Testis (tissue), 2 donors: ENCODE measurements at regions not wholly inside any gene's neighbourhood (a gene's known extent, or its start where the extent isn't known, plus 50 kb on each side); places are given as distances from the start of the nearest gene placed in this dataset.

Experiments used
- CTCF ChIP-seq, 3 experiments: fragments of 450-650 bp in 2 of 3; fragments of 200-600 bp in 1 of 3; sonication (generic) in 1 of 3; IDR thresholded peaks; one replicate each; pipeline ENCODE4 v1.5.1; 2016 to 2019; ENCODE audit warnings: antibody characterized with exemption in 3 of 3, mild to moderate bottlenecking in 2 of 3, moderate library complexity in 1 of 3
- POLR2A ChIP-seq: fragments of 450-650 bp; IDR thresholded peaks from one replicate; pipeline ENCODE4 v1.6.1; 2017; ENCODE audit warnings: antibody characterized with exemption, mild to moderate bottlenecking, moderate library complexity

DNA sequence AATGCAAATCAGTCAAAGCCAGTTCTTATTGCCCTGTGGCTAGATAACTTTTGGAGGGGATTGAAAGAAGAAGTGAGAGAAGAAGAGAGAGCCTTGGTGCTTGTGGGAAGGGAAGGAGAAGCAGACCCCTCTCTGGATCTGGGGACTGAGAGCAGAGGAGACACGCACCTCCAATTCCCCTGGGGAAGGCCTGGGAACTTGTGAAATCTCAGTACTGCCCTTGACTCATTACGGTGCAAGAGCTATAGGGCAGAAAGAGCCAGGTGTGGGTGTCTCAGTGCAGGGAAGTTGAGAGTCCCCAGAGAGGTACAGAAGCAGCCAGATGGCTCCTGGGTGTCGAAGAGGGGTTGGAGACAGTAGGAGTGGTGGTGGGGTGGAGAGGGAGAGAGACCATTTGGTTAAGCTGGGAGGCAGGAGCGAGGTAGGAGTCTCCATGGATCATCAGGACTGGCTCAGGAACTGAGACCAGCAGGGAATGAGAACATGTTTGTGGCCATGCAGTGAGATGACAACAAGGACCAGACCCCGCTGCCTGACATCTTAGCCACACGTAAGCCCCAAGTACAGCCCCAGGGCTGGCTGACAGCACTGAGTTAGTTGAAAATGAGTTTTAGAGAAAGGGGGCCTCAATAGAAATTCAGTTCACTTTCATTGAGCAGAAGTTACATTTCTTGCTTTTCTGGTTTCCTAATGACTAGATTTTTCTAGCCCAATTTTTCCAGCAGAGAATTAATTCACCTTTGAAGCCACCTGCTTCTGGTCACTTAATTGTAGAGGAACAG, 238.2 kb downstream of the BUB3 start:
- no peak for TF ChIP-seq CTCF (IDR thresholded peaks at IDR 0.05)
- no peak for TF ChIP-seq POLR2A
